OCI-LY3 (cell line): ENCODE measurements at regions not wholly inside any gene's neighbourhood (a gene's known extent, or its start where the extent isn't known, plus 50 kb on each side); places are given as distances from the start of the nearest gene placed in this dataset.
"Not testable (repeated sequence)": the region's sequence is repeated elsewhere in the genome, so short reads cannot be mapped to it uniquely, and the experiment has no call there.

ENCODE experiments used
- H2AFZ ChIP-seq: fragments of 200-600, 300-600 bp; shearing (Covaris generic); 2 replicates; pipeline ENCODE4 v1.6.0; 2014; ENCODE audit warnings: antibody characterized with exemption, low read depth, low read length
- H3K27ac ChIP-seq: fragments of 200-600, 300-600 bp; sonication (generic); 2 replicates; pipeline ENCODE4 v1.5.1; 2014; ENCODE audit warnings: mild to moderate bottlenecking, low read length, moderate library complexity, mixed read lengths
- H3K27me3 ChIP-seq: fragments of 200-600, 300-600 bp; sonication (generic); 2 replicates; pipeline ENCODE4 v1.6.1; 2014; ENCODE audit warnings: low read depth, low read length, mixed read lengths
- H3K36me3 ChIP-seq: fragments of 200-600, 300-600 bp; sonication (generic); replicated peaks from 2 replicates; pipeline ENCODE3; 2014; ENCODE audit warnings: low read depth, low read length, mixed read lengths
- H3K4me1 ChIP-seq: fragments of 300-600, 200-600 bp; sonication (generic); 2 replicates; pipeline ENCODE4 v1.6.1; 2014; ENCODE audit warnings: low read length, mixed read lengths
- H3K4me2 ChIP-seq: fragments of 200-600, 300-600 bp; sonication (generic); 2 replicates; pipeline ENCODE4 v1.6.1; 2014; ENCODE audit warnings: low read length, mixed read lengths
- H3K4me3 ChIP-seq: fragments of 300-600, 200-600 bp; sonication (generic); 2 replicates; pipeline ENCODE4 v1.5.1; 2014; ENCODE audit warnings: antibody characterized with exemption, mild to moderate bottlenecking, low read length, moderate library complexity
- H3K79me2 ChIP-seq: fragments of 300-600, 200-600 bp; shearing (Covaris generic); 2 replicates; pipeline ENCODE4 v1.6.1; 2014; ENCODE audit warnings: mild to moderate bottlenecking, low read length, mixed read lengths
- H3K9ac ChIP-seq: fragments of 300-600, 200-600 bp; shearing (Covaris generic); 2 replicates; pipeline ENCODE4 v1.6.0; 2014; ENCODE audit warnings: mild to moderate bottlenecking, low read length, moderate library complexity
- H3K9me3 ChIP-seq: fragments of 200-600, 300-600 bp; shearing (Covaris generic); 2 replicates; pipeline ENCODE4 v1.6.1; 2014; ENCODE audit warnings: low read length, mixed read lengths; ENCODE audit not compliant: insufficient read depth
- H4K20me1 ChIP-seq: fragments of 200-600, 300-600 bp; sonication (generic); 2 replicates; pipeline ENCODE4 v1.6.1; 2016; ENCODE audit warnings: low read length, mixed read lengths; ENCODE audit not compliant: insufficient read depth
- CTCF ChIP-seq: fragments of 200-600, 300-600 bp; sonication (generic); IDR thresholded peaks from 2 replicates; pipeline ENCODE4 v1.5.1; 2014; ENCODE audit warnings: antibody characterized with exemption, low read length, low read depth
- EZH2phosphoT487 ChIP-seq: fragments of 200-600 bp; shearing (Covaris generic); IDR thresholded peaks from 2 replicates; pipeline ENCODE4 v1.6.1; 2018; ENCODE audit warnings: antibody characterized with exemption, mixed run types, low read depth

GRCh38 chr20:7159903-7160302 is 392.4 kb downstream of the BMP2 start:
- Histone ChIP-seq H2AFZ (no peak overlapping the region), H3K4me3 (no peak overlapping the region), H3K9ac (no peak overlapping the region), H3K9me3 (no peaks in the 10 kb centered on the region), H3K79me2 (no peaks in the 10 kb centered on the region), H3K4me2 (no peak overlapping the region), H3K4me1 (no peaks in the 10 kb centered on the region), H4K20me1 (no peaks in the 10 kb centered on the region), H3K27me3 (no peaks in the 10 kb centered on the region), H3K27ac (no peak overlapping the region), H3K36me3 (no peaks in the 10 kb centered on the region)
- TF ChIP-seq EZH2phosphoT487 (no peak), CTCF (no peak)

- H3K9ac ChIP-seq: no peak overlapping the region
- H3K9me3 ChIP-seq: no peaks in the 10 kb centered on the region
- H3K4me2 ChIP-seq: no peak overlapping the region
- H2AFZ ChIP-seq: no peak overlapping the region
- H3K79me2 ChIP-seq: no peaks in the 10 kb centered on the region
- peak; percentile 39 for TF ChIP-seq CTCF
- no peak for TF ChIP-seq EZH2phosphoT487
- H3K27ac ChIP-seq: no peak overlapping the region
- no peaks in the 10 kb centered on the region for H3K36me3 ChIP-seq
- no peak overlapping the region for H3K4me3 ChIP-seq
- H4K20me1 ChIP-seq: no peaks in the 10 kb centered on the region
- H3K4me1 ChIP-seq: no peaks in the 10 kb centered on the region
- no peaks in the 10 kb centered on the region for H3K27me3 ChIP-seq
Observed at GRCh38 chr20:7161690-7162089, 394.2 kb downstream of the BMP2 start.

- H3K9ac ChIP-seq: no peak overlapping the region
- H3K4me3 ChIP-seq: no peak overlapping the region
Observed at GRCh38 chr20:7171911-7172310, 404.4 kb downstream of the BMP2 start.

GRCh38 chr20:7174554-7174953 is 407.1 kb downstream of the BMP2 start:
- H3K27ac ChIP-seq: no peak overlapping the region
- no peak overlapping the region for H2AFZ ChIP-seq
- H3K79me2 ChIP-seq: no peaks in the 10 kb centered on the region
- H4K20me1 ChIP-seq: no peaks in the 10 kb centered on the region
- no peaks in the 10 kb centered on the region for H3K27me3 ChIP-seq
- no peaks in the 10 kb centered on the region for H3K36me3 ChIP-seq
- H3K4me3 ChIP-seq: no peak overlapping the region
- H3K4me2 ChIP-seq: no peak overlapping the region
- H3K9ac ChIP-seq: no peak overlapping the region
- H3K9me3 ChIP-seq: no peaks in the 10 kb centered on the region
- H3K4me1 ChIP-seq: no peaks in the 10 kb centered on the region
- no peak for TF ChIP-seq CTCF
- no peak for TF ChIP-seq EZH2phosphoT487

More at GRCh38 chr20:7171911-7172310, 404.4 kb downstream of the BMP2 start:
- no peaks in the 10 kb centered on the region for H3K79me2 ChIP-seq
- no peak overlapping the region for H3K4me2 ChIP-seq
- TF ChIP-seq CTCF (no peak), EZH2phosphoT487 (no peak)
- H3K27me3 ChIP-seq: no peaks in the 10 kb centered on the region
- H2AFZ ChIP-seq: no peak overlapping the region
- H3K9me3 ChIP-seq: no peaks in the 10 kb centered on the region
- H3K4me1 ChIP-seq: no peaks in the 10 kb centered on the region
- no peaks in the 10 kb centered on the region for H4K20me1 ChIP-seq
- H3K27ac ChIP-seq: no peak overlapping the region
- no peaks in the 10 kb centered on the region for H3K36me3 ChIP-seq

GRCh38 chr20:7175827-7176226 is 408.3 kb downstream of the BMP2 start:
- not testable (repeated sequence) for H3K9ac ChIP-seq

More at GRCh38 chr20:7175827-7176226, 408.3 kb downstream of the BMP2 start:
- H3K27me3 ChIP-seq, H3K27ac ChIP-seq, H4K20me1 ChIP-seq, H3K4me3 ChIP-seq, H3K9me3 ChIP-seq, H3K79me2 ChIP-seq, H3K36me3 ChIP-seq, H2AFZ ChIP-seq, H3K4me2 ChIP-seq, H3K4me1 ChIP-seq: not testable (repeated sequence)
